Kidney epithelial cell (primary cell): ENCODE measurements at regions not wholly inside any gene's neighbourhood (a gene's known extent, or its start where the extent isn't known, plus 50 kb on each side); places are given as distances from the start of the nearest gene placed in this dataset.
"Not testable (repeated sequence)": the region's sequence is repeated elsewhere in the genome, so short reads cannot be mapped to it uniquely, and the experiment has no call there.

Experiments
- DNase-seq: peaks from one replicate; pipeline ENCODE4 v3.0.0-alpha.2; 2010; ENCODE audit warnings: low read depth
- H3K27me3 ChIP-seq: 2 replicates; pipeline ENCODE4 v1.6.0; 2011; ENCODE audit warnings: low read length; ENCODE audit not compliant: control insufficient read depth, insufficient read depth
- H3K36me3 ChIP-seq: 2 replicates; pipeline ENCODE4 v1.5.1; 2011; ENCODE audit warnings: low read length; ENCODE audit not compliant: control insufficient read depth, insufficient read depth
- H3K4me3 ChIP-seq: 2 replicates; pipeline ENCODE4 v1.5.1; 2011; ENCODE audit warnings: low read depth, mild to moderate bottlenecking, control low read depth, low read length
- CTCF ChIP-seq: IDR thresholded peaks from 2 replicates; pipeline ENCODE4 v1.5.1; 2011; ENCODE audit warnings: mild to moderate bottlenecking, moderate library complexity, low read length, control low read depth, inconsistent platforms; ENCODE audit not compliant: insufficient read depth, poor library complexity, severe bottlenecking

DNA sequence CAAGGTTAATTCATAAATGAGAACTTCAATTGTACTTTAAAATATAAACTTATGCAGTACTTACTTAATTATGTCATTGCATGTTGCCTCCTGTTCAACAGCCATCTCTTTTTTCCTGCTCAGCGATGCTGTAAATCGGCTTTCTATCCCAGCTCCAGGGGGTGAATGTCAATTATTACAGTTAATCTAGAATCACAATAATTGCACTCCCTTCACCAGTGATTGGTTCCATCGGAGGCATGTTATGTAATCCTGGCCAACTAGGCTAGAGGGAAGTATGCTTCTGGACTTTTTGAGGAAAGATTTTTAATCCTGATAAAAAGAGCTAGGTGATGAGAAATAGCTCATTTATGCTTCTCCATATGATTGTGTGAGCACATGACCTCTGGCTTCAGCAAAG lies 53.8 kb upstream of the SGIP1 start:
- Histone ChIP-seq H3K36me3 (no peaks in the 10 kb centered on the region), H3K4me3 (no peak overlapping the region), H3K27me3 (no peaks in the 10 kb centered on the region)
- TF ChIP-seq CTCF, result no peak
- DNase-seq, result no peak

DNA sequence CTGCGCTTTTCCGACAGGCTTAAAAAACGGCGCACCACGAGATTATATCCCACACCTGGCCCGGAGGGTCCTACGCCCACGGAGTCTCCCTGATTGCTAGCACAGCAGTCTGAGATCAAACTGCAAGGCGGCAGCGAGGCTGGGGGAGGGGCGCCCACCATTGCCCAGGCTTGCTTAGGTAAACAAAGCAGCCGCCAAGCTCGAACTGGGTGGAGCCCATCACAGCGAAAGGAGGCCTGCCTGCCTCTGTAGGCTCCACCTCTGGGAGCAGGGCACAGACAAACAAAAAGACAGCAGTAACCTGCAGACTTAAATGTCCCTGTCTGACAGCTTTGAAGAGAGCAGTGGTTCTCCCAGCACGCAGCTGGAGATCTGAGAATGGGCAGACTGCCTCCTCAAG lies 52.7 kb upstream of the SGIP1 start:
- not testable (repeated sequence) for DNase-seq, H3K36me3 ChIP-seq, H3K27me3 ChIP-seq, H3K4me3 ChIP-seq
